ENCODE measurements at regions not wholly inside any gene's neighbourhood (a gene's known extent, or its start where the extent isn't known, plus 50 kb on each side); places are given as distances from the start of the nearest gene placed in this dataset.

- no peak for DNase-seq
- H2BK12ac ChIP-seq (ENCODE audit: insufficient read length, low read depth, low read length): no peak overlapping the region
- Mint-ChIP-seq H3K9me3 (no peaks in the 10 kb centered on the region), H3K36me3 (ENCODE audit: insufficient read depth in 1 of 3, low read depth in 3 of 3) (no peaks in the 10 kb centered on the region), H3K27me3 (ENCODE audit: low read depth) (no peaks in the 10 kb centered on the region), H3K4me1 (peaks cover 5 to 7% of the 10 kb centered on the region in 2 experiments), H3K27ac (no peak overlapping the region), H3K4me3 (no peak overlapping the region)
- no peak overlapping the region for H3K56ac ChIP-seq (ENCODE audit: insufficient read length, low read depth, low read length)
- no peak overlapping the region for H2BK20ac ChIP-seq (ENCODE audit: low read depth, low read length, poor library complexity, severe bottlenecking)
- H2BK15ac ChIP-seq (ENCODE audit: low read depth, low read length): no peak overlapping the region
- H3K27me3 ChIP-seq (ENCODE audit: insufficient read depth, low read length): no peaks in the 10 kb centered on the region
- H2AK5ac ChIP-seq (ENCODE audit: insufficient read length, low read length): no peak overlapping the region
- no peak overlapping the region for H2BK5ac ChIP-seq (ENCODE audit: insufficient read length, low read length)
- H2AFZ ChIP-seq (ENCODE audit: low read length): no peak overlapping the region
- WGBS (ENCODE audit: extremely low coverage, insufficient read length, low lambda C conversion rate): no CpG with 5 or more reads among the region's 2 CpGs
- H4K91ac ChIP-seq (ENCODE audit: insufficient read length, low read depth, low read length): no peak overlapping the region
- H3K79me2 ChIP-seq (ENCODE audit: insufficient read depth, low read length): no peaks in the 10 kb centered on the region
- H3K4me2 ChIP-seq (ENCODE audit: insufficient read depth, insufficient read length, low read length): no peak overlapping the region
- H2BK120ac ChIP-seq (ENCODE audit: low read depth, low read length, poor library complexity, severe bottlenecking): no peak overlapping the region
- TF ChIP-seq, protein P1, sequence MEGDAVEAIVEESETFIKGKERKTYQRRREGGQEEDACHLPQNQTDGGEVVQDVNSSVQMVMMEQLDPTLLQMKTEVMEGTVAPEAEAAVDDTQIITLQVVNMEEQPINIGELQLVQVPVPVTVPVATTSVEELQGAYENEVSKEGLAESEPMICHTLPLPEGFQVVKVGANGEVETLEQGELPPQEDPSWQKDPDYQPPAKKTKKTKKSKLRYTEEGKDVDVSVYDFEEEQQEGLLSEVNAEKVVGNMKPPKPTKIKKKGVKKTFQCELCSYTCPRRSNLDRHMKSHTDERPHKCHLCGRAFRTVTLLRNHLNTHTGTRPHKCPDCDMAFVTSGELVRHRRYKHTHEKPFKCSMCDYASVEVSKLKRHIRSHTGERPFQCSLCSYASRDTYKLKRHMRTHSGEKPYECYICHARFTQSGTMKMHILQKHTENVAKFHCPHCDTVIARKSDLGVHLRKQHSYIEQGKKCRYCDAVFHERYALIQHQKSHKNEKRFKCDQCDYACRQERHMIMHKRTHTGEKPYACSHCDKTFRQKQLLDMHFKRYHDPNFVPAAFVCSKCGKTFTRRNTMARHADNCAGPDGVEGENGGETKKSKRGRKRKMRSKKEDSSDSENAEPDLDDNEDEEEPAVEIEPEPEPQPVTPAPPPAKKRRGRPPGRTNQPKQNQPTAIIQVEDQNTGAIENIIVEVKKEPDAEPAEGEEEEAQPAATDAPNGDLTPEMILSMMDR (conservative IDR thresholded peaks at IDR 0.05): no peak
- H4K5ac ChIP-seq (ENCODE audit: insufficient read length, low read depth, low read length): no peak overlapping the region
- H4K8ac ChIP-seq (replicated peaks; ENCODE audit: insufficient read length, low read depth, low read length): no peak overlapping the region
- no peak overlapping the region for H3K27ac ChIP-seq (ENCODE audit: insufficient read length, low read depth, low read length)
- H4K20me1 ChIP-seq (ENCODE audit: control insufficient read depth, insufficient read depth, insufficient read length): no peaks in the 10 kb centered on the region
- no peaks in the 10 kb centered on the region for H3K79me1 ChIP-seq (ENCODE audit: insufficient read depth, low read depth, low read length, poor library complexity, severe bottlenecking)
- H3K4ac ChIP-seq (ENCODE audit: low read depth, low read length): no peak overlapping the region
- H3K18ac ChIP-seq (ENCODE audit: insufficient read length, low read depth, low read length): no peak overlapping the region
- H3K23ac ChIP-seq (ENCODE audit: insufficient read length, low read depth, low read length): no peak overlapping the region
- H3K14ac ChIP-seq (ENCODE audit: insufficient read depth, low read length): no peak overlapping the region
- H3K4me1 ChIP-seq (ENCODE audit: insufficient read depth, low read length): no peaks in the 10 kb centered on the region
- H3K9ac ChIP-seq (ENCODE audit: extremely low read depth, insufficient read length, low read length): no peak overlapping the region
- H3K23me2 ChIP-seq (ENCODE audit: insufficient read length, low read depth, low read length, poor library complexity, severe bottlenecking): no peaks in the 10 kb centered on the region
- no peak overlapping the region for H3T11ph ChIP-seq (ENCODE audit: low read length)
- H3K9me3 ChIP-seq (ENCODE audit: control insufficient read depth, low read depth, low read length): no peaks in the 10 kb centered on the region
Observed at GRCh38 chr12:71069311-71069710, 88.5 kb downstream of the TSPAN8 start.

Measured in H9 (cell line).